ENCODE measurements at regions not wholly inside any gene's neighbourhood (a gene's known extent, or its start where the extent isn't known, plus 50 kb on each side); places are given as distances from the start of the nearest gene placed in this dataset.
A peak's percentile ranks its signal among the peaks of the same experiment; 100 is the strongest.
"Not testable (repeated sequence)": the region's sequence is repeated elsewhere in the genome, so short reads cannot be mapped to it uniquely, and the experiment has no call there.

- not testable (repeated sequence) for H3K4me3 ChIP-seq (ENCODE audit: low read depth, low read length); DNase-seq (ENCODE audit: low read depth)
Observed at GRCh38 chr14:19305776-19306175, 128.4 kb downstream of the POTEG start.

- H3K4me3 ChIP-seq (ENCODE audit: low read depth, low read length); DNase-seq (ENCODE audit: low read depth): not testable (repeated sequence)
Observed at GRCh38 chr14:19306405-19306804, 127.7 kb downstream of the POTEG start.

GRCh38 chr14:19311023-19311422 is 123.1 kb downstream of the POTEG start:
- TF ChIP-seq CTCF (IDR thresholded peaks at IDR 0.05; ENCODE audit: low read depth, low read length), result peak; percentile 12

GRCh38 chr14:19330678-19331077 is 103.5 kb downstream of the POTEG start:
- DNase-seq (ENCODE audit: low read depth); H3K4me3 ChIP-seq (ENCODE audit: low read depth, low read length): not testable (repeated sequence)

More at GRCh38 chr14:19311023-19311422, 123.1 kb downstream of the POTEG start:
- H3K4me3 ChIP-seq (ENCODE audit: low read depth, low read length); DNase-seq (ENCODE audit: low read depth): not testable (repeated sequence)

- not testable (repeated sequence) for DNase-seq (ENCODE audit: low read depth); H3K4me3 ChIP-seq (ENCODE audit: low read depth, low read length)
Observed at GRCh38 chr14:19337232-19338059, 96.7 kb downstream of the POTEG start.

- not testable (repeated sequence) for H3K4me3 ChIP-seq (ENCODE audit: low read depth, low read length); DNase-seq (ENCODE audit: low read depth)
Observed at GRCh38 chr14:19338060-19338372, 96.1 kb downstream of the POTEG start.

GRCh38 chr14:19340976-19341375 is 93.2 kb downstream of the POTEG start:
- DNase-seq (ENCODE audit: low read depth); H3K4me3 ChIP-seq (ENCODE audit: low read depth, low read length): not testable (repeated sequence)

GRCh38 chr14:19341627-19342026 is 92.5 kb downstream of the POTEG start:
- H3K4me3 ChIP-seq (ENCODE audit: low read depth, low read length); DNase-seq (ENCODE audit: low read depth): not testable (repeated sequence)

- DNase-seq (ENCODE audit: low read depth); H3K4me3 ChIP-seq (ENCODE audit: low read depth, low read length): not testable (repeated sequence)
Observed at GRCh38 chr14:19344261-19344660, 89.9 kb downstream of the POTEG start.

- not testable (repeated sequence) for DNase-seq (ENCODE audit: low read depth); H3K4me3 ChIP-seq (ENCODE audit: low read depth, low read length)
Observed at GRCh38 chr14:19344689-19345088, 89.5 kb downstream of the POTEG start.

- H3K4me3 ChIP-seq (ENCODE audit: low read depth, low read length); DNase-seq (ENCODE audit: low read depth): not testable (repeated sequence)
Observed at GRCh38 chr14:19345298-19345911, 88.7 kb downstream of the POTEG start.

GRCh38 chr14:19346074-19346480 is 88.1 kb downstream of the POTEG start:
- DNase-seq (ENCODE audit: low read depth), result peak; percentile 0
- H3K4me3 ChIP-seq (ENCODE audit: low read depth, low read length), result not testable (repeated sequence)

- not testable (repeated sequence) for DNase-seq (ENCODE audit: low read depth); H3K4me3 ChIP-seq (ENCODE audit: low read depth, low read length)
Observed at GRCh38 chr14:19346636-19347035, 87.5 kb downstream of the POTEG start.

GRCh38 chr14:19347112-19347511 is 87.0 kb downstream of the POTEG start:
- not testable (repeated sequence) for DNase-seq (ENCODE audit: low read depth); H3K4me3 ChIP-seq (ENCODE audit: low read depth, low read length)
